CD4-positive, CD25-positive, alpha-beta regulatory T cell (primary cell): ENCODE measurements at regions not wholly inside any gene's neighbourhood (a gene's known extent, or its start where the extent isn't known, plus 50 kb on each side); places are given as distances from the start of the nearest gene placed in this dataset.
"Not testable (repeated sequence)": the region's sequence is repeated elsewhere in the genome, so short reads cannot be mapped to it uniquely, and the experiment has no call there.

ENCODE experiments used
- ATAC-seq, 2 donors: fragments of 150-1000 bp; cut with Tn5 transposase; one replicate each; pipeline ENCODE4 v1.10.0; 2021; ENCODE audit warnings: low read depth in 2 of 2, moderate number of reproducible peaks in 2 of 2, moderate library complexity in 1 of 2
- DNase-seq, 3 donors: peaks; one replicate each; pipeline versions ENCODE4 v3.0.0 to v3.0.0-alpha.2; 2012 to 2022; ENCODE audit warnings: mixed read lengths in 1 of 3
- H3K27ac ChIP-seq: one replicate; pipeline ENCODE4 v1.7.0; 2013; ENCODE audit warnings: mild to moderate bottlenecking, low read length; ENCODE audit not compliant: insufficient read depth, poor library complexity, severe bottlenecking
- H3K27me3 ChIP-seq: one replicate; pipeline ENCODE4 v1.7.0; 2013; ENCODE audit warnings: low read length; ENCODE audit not compliant: control insufficient read depth, insufficient read depth
- H3K36me3 ChIP-seq: one replicate; pipeline ENCODE4 v1.7.0; 2013; ENCODE audit warnings: mild to moderate bottlenecking, low read length, moderate library complexity; ENCODE audit not compliant: control insufficient read depth, insufficient read depth
- H3K4me1 ChIP-seq: 2 replicates; pipeline ENCODE4 v1.7.0; 2013; ENCODE audit warnings: mild to moderate bottlenecking, low read length; ENCODE audit not compliant: insufficient read depth, control insufficient read depth, poor library complexity, severe bottlenecking
- H3K4me3 ChIP-seq: one replicate; pipeline ENCODE4 v1.7.0; 2013; ENCODE audit warnings: low read depth, mild to moderate bottlenecking, low read length, moderate library complexity
- H3K9me3 ChIP-seq, 2 experiments: 1 replicate in 1 of 2; 2 replicates in 1 of 2; pipeline ENCODE4 v1.7.0; 2013; ENCODE audit warnings: low read length in 2 of 2, mild to moderate bottlenecking in 1 of 2, moderate library complexity in 1 of 2; ENCODE audit not compliant: control insufficient read depth in 2 of 2
- H3K27ac Mint-ChIP-seq, 3 donors: one replicate each; pipeline ENCODE4 v1.8.0; 2020 to 2022; ENCODE audit warnings: mild to moderate bottlenecking in 3 of 3, mixed read lengths in 3 of 3, moderate library complexity in 2 of 3
- H3K27me3 Mint-ChIP-seq: one replicate; pipeline ENCODE4 v1.8.0; 2022; ENCODE audit warnings: mild to moderate bottlenecking, mixed read lengths
- H3K36me3 Mint-ChIP-seq: one replicate; pipeline ENCODE4 v1.8.0; 2020; ENCODE audit warnings: mixed read lengths
- H3K4me1 Mint-ChIP-seq, 4 donors: one replicate each; pipeline ENCODE4 v1.8.0; 2020 to 2022; ENCODE audit warnings: mixed read lengths in 4 of 4, mild to moderate bottlenecking in 1 of 4
- H3K4me3 Mint-ChIP-seq, 4 donors: one replicate each; pipeline ENCODE4 v1.8.0; 2020 to 2022; ENCODE audit warnings: mild to moderate bottlenecking in 4 of 4, mixed read lengths in 4 of 4, moderate library complexity in 3 of 4
- H3K9me3 Mint-ChIP-seq, 7 donors: one replicate each; pipeline ENCODE4 v1.8.0; 2020 to 2022; ENCODE audit warnings: mixed read lengths in 7 of 7, mild to moderate bottlenecking in 3 of 7, moderate library complexity in 2 of 7

- H3K4me3 ChIP-seq: no peak overlapping the region
- H3K36me3 ChIP-seq: no peaks in the 10 kb centered on the region
- H3K27me3 ChIP-seq: peaks cover 9% of the 10 kb centered on the region
- Mint-ChIP-seq H3K9me3 (peaks cover 0 to 1% (median 0%) of the 10 kb centered on the region in 7 donors), H3K36me3 (no peaks in the 10 kb centered on the region), H3K27ac (no peak overlapping the region), H3K4me3 (no peak overlapping the region), H3K4me1 (no peaks in the 10 kb centered on the region), H3K27me3 (peaks cover 32% of the 10 kb centered on the region)
- no peaks in the 10 kb centered on the region for H3K4me1 ChIP-seq
- no peak for ATAC-seq
- no peak overlapping the region for H3K27ac ChIP-seq
- DNase-seq: no peak
- H3K9me3 ChIP-seq: peaks cover 0 to 2% of the 10 kb centered on the region in 2 experiments
Measured at GRCh38 chr6:106744781-106745180, 115.4 kb downstream of the QRSL1 start.

GRCh38 chr6:106744029-106744428 is 114.7 kb downstream of the QRSL1 start:
- not testable (repeated sequence) for H3K4me1 ChIP-seq, H3K4me3 Mint-ChIP-seq, H3K4me1 Mint-ChIP-seq, H3K36me3 ChIP-seq, H3K27me3 ChIP-seq, DNase-seq, H3K27ac Mint-ChIP-seq, H3K4me3 ChIP-seq, H3K9me3 Mint-ChIP-seq, H3K9me3 ChIP-seq, ATAC-seq, H3K27ac ChIP-seq, H3K36me3 Mint-ChIP-seq
- H3K27me3 Mint-ChIP-seq: peaks cover 32% of the 10 kb centered on the region

GRCh38 chr6:106743612-106744011 is 114.2 kb downstream of the QRSL1 start:
- peaks cover 0 to 2% of the 10 kb centered on the region in 2 experiments for H3K9me3 ChIP-seq
- Mint-ChIP-seq H3K4me3 (no peak overlapping the region), H3K9me3 (peaks cover 0 to 1% (median 0%) of the 10 kb centered on the region in 7 donors), H3K36me3 (no peaks in the 10 kb centered on the region), H3K27me3 (peaks cover 32% of the 10 kb centered on the region), H3K4me1 (no peaks in the 10 kb centered on the region), H3K27ac (no peak overlapping the region)
- H3K4me1 ChIP-seq: no peaks in the 10 kb centered on the region
- no peak overlapping the region for H3K4me3 ChIP-seq
- H3K27me3 ChIP-seq: peaks cover 9% of the 10 kb centered on the region
- DNase-seq: no peak
- no peak overlapping the region for H3K27ac ChIP-seq
- ATAC-seq: no peak
- no peaks in the 10 kb centered on the region for H3K36me3 ChIP-seq

GRCh38 chr6:106740287-106740686 is 110.9 kb downstream of the QRSL1 start:
- H3K9me3 Mint-ChIP-seq: peaks cover 0 to 6% (median under 1%) of the 10 kb centered on the region in 7 donors
- ATAC-seq (no peak), DNase-seq (no peak)

GRCh38 chr6:106739387-106739786 is 110.0 kb downstream of the QRSL1 start:
- H3K36me3 ChIP-seq: no peaks in the 10 kb centered on the region
- H3K4me1 ChIP-seq: no peaks in the 10 kb centered on the region
- H3K27me3 Mint-ChIP-seq: peaks cover 36% of the 10 kb centered on the region
- H3K9me3 Mint-ChIP-seq: peaks cover 0 to 6% (median 2%) of the 10 kb centered on the region in 7 donors
- no peak overlapping the region for H3K4me3 ChIP-seq
- no peaks in the 10 kb centered on the region for H3K4me1 Mint-ChIP-seq
- DNase-seq (no peak), ATAC-seq (no peak)
- H3K36me3 Mint-ChIP-seq: no peaks in the 10 kb centered on the region
- no peak overlapping the region for H3K27ac ChIP-seq
- peaks cover 8% of the 10 kb centered on the region for H3K27me3 ChIP-seq
- peaks cover 0 to 2% of the 10 kb centered on the region in 2 experiments for H3K9me3 ChIP-seq
- H3K4me3 Mint-ChIP-seq: no peak overlapping the region
- no peak overlapping the region for H3K27ac Mint-ChIP-seq

More at GRCh38 chr6:106740287-106740686, 110.9 kb downstream of the QRSL1 start:
- Mint-ChIP-seq H3K27me3 (peaks cover 36% of the 10 kb centered on the region), H3K27ac (no peak overlapping the region), H3K36me3 (no peaks in the 10 kb centered on the region), H3K4me3 (no peak overlapping the region), H3K4me1 (no peaks in the 10 kb centered on the region)
- Histone ChIP-seq H3K9me3 (peaks cover 0 to 2% of the 10 kb centered on the region in 2 experiments), H3K4me3 (no peak overlapping the region), H3K27me3 (peaks cover 11% of the 10 kb centered on the region), H3K4me1 (no peaks in the 10 kb centered on the region), H3K36me3 (no peaks in the 10 kb centered on the region), H3K27ac (no peak overlapping the region)

- ATAC-seq (no peak), DNase-seq (no peak)
- Mint-ChIP-seq H3K36me3 (no peaks in the 10 kb centered on the region), H3K27ac (no peak overlapping the region), H3K9me3 (peaks cover 0 to 6% (median 2%) of the 10 kb centered on the region in 7 donors), H3K27me3 (peaks cover 49% of the 10 kb centered on the region), H3K4me1 (no peaks in the 10 kb centered on the region), H3K4me3 (no peak overlapping the region)
- Histone ChIP-seq H3K4me3 (no peak overlapping the region), H3K4me1 (no peaks in the 10 kb centered on the region), H3K36me3 (no peaks in the 10 kb centered on the region), H3K27me3 (peaks cover 7% of the 10 kb centered on the region), H3K9me3 (no peaks in the 10 kb centered on the region), H3K27ac (no peak overlapping the region)
Measured at GRCh38 chr6:106736502-106736901, 107.1 kb downstream of the QRSL1 start.

- no peak overlapping the region for H3K27ac ChIP-seq
- no peak for DNase-seq
- no peaks in the 10 kb centered on the region for H3K4me1 Mint-ChIP-seq
- no peak overlapping the region for H3K4me3 ChIP-seq
- ATAC-seq: no peak
- no peak overlapping the region for H3K27ac Mint-ChIP-seq
- H3K36me3 Mint-ChIP-seq: no peaks in the 10 kb centered on the region
- H3K4me3 Mint-ChIP-seq: no peak overlapping the region
- H3K9me3 Mint-ChIP-seq: peaks cover 0 to 6% (median 2%) of the 10 kb centered on the region in 7 donors
- H3K9me3 ChIP-seq: no peaks in the 10 kb centered on the region
- H3K4me1 ChIP-seq: no peaks in the 10 kb centered on the region
- peaks cover 7% of the 10 kb centered on the region for H3K27me3 ChIP-seq
- no peaks in the 10 kb centered on the region for H3K36me3 ChIP-seq
- H3K27me3 Mint-ChIP-seq: peaks cover 50% of the 10 kb centered on the region
Measured at GRCh38 chr6:106735828-106736227, 106.5 kb downstream of the QRSL1 start.

GRCh38 chr6:106735136-106735633 is 105.8 kb downstream of the QRSL1 start:
- Histone ChIP-seq H3K4me1 (no peaks in the 10 kb centered on the region), H3K36me3 (no peaks in the 10 kb centered on the region), H3K4me3 (no peak overlapping the region), H3K27ac (no peak overlapping the region), H3K27me3 (peaks cover 7% of the 10 kb centered on the region), H3K9me3 (no peaks in the 10 kb centered on the region)
- Mint-ChIP-seq H3K9me3 (peaks cover 0 to 6% (median 2%) of the 10 kb centered on the region in 7 donors), H3K4me1 (no peaks in the 10 kb centered on the region), H3K36me3 (no peaks in the 10 kb centered on the region), H3K4me3 (no peak overlapping the region), H3K27me3 (peaks cover 45% of the 10 kb centered on the region), H3K27ac (no peak overlapping the region)
- ATAC-seq: no peak
- no peak for DNase-seq
